PC-9 (cell line): ENCODE measurements at regions not wholly inside any gene's neighbourhood (a gene's known extent, or its start where the extent isn't known, plus 50 kb on each side); places are given as distances from the start of the nearest gene placed in this dataset.

Experiments
- EZH2 ChIP-seq: fragments of 200-600 bp; sonication (generic); IDR thresholded peaks from 2 replicates; pipeline ENCODE4 v1.8.0; 2017; ENCODE audit warnings: antibody characterized with exemption, low read depth
- TF ChIP-seq, protein P1 (sequence below): fragments of 200-600 bp; sonication (generic); conservative IDR thresholded peaks from 2 replicates; pipeline ENCODE4 v1.6.1; 2017; ENCODE audit warnings: mixed run types, antibody characterized with exemption, mild to moderate bottlenecking, moderate library complexity

DNA sequence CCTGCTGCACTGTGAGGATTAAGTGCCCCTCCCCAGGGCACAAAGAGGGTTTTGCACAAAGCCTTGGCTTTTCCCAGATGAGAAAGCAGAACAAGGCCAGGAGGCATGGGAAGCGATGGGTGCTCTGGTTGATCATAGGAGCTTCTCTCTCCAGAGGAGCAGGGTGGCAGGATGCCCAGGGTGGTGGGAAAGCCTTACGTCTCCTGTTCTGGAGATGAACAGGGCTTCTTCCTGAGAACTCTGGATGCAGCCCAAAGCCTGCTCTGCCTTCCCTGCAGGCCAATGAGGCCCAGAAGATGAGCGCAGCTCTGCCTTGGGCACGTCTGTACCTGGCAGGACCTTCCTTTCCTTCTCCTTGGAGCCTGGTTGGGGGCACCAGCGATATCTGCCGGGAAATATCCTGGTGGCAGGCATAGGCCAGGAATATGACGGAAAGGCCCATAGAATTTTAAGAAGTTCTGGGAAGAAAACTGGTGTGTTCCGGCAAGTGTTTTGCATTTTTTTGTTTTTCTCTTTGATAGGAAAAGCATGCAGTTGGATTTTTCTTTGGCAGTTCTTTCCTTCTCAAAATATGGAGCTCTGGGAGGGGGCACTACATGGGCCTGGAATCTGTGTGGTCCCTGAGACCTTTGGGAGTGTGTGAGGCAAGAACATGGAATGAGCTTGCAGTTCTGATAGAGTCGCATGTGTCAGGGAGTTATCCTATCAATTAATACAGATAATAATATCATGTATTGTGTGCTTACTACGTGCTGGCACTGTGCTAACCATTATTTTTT is 253.2 kb upstream of the KLF4 start:
- TF ChIP-seq, protein P1, sequence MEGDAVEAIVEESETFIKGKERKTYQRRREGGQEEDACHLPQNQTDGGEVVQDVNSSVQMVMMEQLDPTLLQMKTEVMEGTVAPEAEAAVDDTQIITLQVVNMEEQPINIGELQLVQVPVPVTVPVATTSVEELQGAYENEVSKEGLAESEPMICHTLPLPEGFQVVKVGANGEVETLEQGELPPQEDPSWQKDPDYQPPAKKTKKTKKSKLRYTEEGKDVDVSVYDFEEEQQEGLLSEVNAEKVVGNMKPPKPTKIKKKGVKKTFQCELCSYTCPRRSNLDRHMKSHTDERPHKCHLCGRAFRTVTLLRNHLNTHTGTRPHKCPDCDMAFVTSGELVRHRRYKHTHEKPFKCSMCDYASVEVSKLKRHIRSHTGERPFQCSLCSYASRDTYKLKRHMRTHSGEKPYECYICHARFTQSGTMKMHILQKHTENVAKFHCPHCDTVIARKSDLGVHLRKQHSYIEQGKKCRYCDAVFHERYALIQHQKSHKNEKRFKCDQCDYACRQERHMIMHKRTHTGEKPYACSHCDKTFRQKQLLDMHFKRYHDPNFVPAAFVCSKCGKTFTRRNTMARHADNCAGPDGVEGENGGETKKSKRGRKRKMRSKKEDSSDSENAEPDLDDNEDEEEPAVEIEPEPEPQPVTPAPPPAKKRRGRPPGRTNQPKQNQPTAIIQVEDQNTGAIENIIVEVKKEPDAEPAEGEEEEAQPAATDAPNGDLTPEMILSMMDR: no peak
- no peak for TF ChIP-seq EZH2
